Cardiac fibroblast (primary cell): ENCODE measurements at regions not wholly inside any gene's neighbourhood (a gene's known extent, or its start where the extent isn't known, plus 50 kb on each side); places are given as distances from the start of the nearest gene placed in this dataset.
"Not testable (repeated sequence)": the region's sequence is repeated elsewhere in the genome, so short reads cannot be mapped to it uniquely, and the experiment has no call there.

Source experiments
- DNase-seq, 2 donors: peaks; one replicate each; pipeline versions ENCODE4 v3.0.0 to v3.0.0-alpha.2; 2010; ENCODE audit warnings: low read depth in 2 of 2
- H3K4me3 ChIP-seq, 2 donors: replicated peaks in 1 of 2; 1 replicate in 1 of 2; 2 replicates in 1 of 2; pipeline ENCODE4 v1.5.1; 2011; ENCODE audit warnings: low read depth in 2 of 2, low read length in 2 of 2, mild to moderate bottlenecking in 2 of 2, moderate library complexity in 1 of 2
- TF ChIP-seq, protein P1 (sequence below): IDR thresholded peaks from one replicate; pipeline ENCODE4 v1.5.1; 2011; ENCODE audit warnings: low read depth, mild to moderate bottlenecking, low read length, inconsistent platforms

DNA sequence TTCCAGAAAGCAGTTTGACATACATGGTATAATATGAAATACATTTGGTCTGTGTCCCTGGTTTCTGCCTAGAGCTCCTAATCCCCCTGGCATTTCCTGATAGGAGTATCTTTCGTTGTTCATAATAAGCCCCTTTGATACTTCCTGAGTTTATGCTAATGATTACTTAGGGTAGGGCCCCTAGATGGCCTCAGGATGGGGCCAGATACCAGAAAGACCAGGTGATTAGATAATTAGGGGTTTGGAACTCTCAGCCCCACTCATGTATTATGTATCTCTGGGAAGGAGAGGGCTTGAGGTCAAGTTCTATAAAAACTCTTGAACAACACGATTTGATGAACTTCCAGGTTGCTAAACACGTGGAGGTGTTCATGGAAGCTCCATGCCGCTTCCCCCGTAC lies 163.3 kb upstream of the ZNF608 start:
- no peak overlapping the region for H3K4me3 ChIP-seq
- TF ChIP-seq, protein P1, sequence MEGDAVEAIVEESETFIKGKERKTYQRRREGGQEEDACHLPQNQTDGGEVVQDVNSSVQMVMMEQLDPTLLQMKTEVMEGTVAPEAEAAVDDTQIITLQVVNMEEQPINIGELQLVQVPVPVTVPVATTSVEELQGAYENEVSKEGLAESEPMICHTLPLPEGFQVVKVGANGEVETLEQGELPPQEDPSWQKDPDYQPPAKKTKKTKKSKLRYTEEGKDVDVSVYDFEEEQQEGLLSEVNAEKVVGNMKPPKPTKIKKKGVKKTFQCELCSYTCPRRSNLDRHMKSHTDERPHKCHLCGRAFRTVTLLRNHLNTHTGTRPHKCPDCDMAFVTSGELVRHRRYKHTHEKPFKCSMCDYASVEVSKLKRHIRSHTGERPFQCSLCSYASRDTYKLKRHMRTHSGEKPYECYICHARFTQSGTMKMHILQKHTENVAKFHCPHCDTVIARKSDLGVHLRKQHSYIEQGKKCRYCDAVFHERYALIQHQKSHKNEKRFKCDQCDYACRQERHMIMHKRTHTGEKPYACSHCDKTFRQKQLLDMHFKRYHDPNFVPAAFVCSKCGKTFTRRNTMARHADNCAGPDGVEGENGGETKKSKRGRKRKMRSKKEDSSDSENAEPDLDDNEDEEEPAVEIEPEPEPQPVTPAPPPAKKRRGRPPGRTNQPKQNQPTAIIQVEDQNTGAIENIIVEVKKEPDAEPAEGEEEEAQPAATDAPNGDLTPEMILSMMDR: no peak
- DNase-seq: no peak

- no peak overlapping the region for H3K4me3 ChIP-seq
- peak in 1 of 2 donors; percentile 10 for DNase-seq
- TF ChIP-seq, protein P1: no peak
These were observed 164.0 kb upstream of the ZNF608 start for GRCh38 chr5:124910354-124911016.

DNA sequence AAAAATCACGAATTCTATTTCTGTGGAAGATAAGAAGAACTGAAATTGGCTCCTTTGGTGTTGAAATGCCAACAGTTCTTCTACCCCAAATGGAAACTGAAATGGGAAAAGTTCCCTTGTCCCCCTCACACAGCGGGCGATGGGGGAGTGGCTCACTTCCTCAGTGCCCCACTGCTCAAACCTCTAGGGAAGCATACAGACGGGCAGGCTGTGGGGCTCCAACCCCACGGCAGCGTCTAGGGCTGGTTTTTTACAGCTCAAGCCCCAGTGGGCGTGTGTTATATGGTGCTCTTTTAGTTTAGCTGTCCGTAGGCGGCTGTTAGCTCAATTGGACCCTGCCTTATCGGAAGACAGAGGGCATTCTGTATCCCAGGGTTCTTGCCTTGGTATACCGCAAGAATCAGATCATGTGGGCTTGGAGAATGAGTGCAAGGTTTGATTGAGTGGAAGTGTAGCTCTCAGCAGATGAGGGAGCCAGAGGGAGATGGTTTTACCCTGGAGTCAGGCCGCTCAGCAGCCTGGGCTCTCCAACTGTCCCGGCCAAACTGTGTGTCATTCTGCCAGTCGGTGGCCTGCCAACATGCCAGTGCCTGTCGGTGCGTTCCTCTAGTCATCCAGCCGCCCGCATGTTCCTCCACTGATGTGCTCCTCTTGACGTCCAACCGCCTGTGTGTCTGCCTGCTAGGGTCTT lies 166.3 kb upstream of the ZNF608 start:
- TF ChIP-seq, protein P1: no peak
- no peak overlapping the region for H3K4me3 ChIP-seq
- DNase-seq: no peak

DNA sequence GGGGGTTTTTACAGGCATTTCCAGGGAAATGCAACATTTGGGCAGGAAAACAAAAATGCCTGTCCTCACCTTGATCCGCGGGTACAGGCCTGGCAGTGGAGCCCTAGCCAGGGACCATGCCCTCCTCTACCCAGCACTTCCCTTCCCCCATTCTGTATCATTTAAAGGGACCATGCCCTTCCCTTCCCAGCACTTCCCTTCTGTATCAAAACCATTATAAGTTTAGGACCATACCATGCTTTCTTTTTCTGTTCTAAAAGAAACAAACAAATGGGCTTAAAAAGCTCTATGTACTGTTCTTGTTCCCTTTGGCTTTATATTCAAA lies 166.9 kb upstream of the ZNF608 start:
- TF ChIP-seq, protein P1: no peak

GRCh38 chr5:124916313-124916712 lies 169.9 kb upstream of the ZNF608 start:
- not testable (repeated sequence) for H3K4me3 ChIP-seq, DNase-seq

More for the DNA sequence above, 166.9 kb upstream of the ZNF608 start:
- DNase-seq: no peak
- no peak overlapping the region for H3K4me3 ChIP-seq

DNA sequence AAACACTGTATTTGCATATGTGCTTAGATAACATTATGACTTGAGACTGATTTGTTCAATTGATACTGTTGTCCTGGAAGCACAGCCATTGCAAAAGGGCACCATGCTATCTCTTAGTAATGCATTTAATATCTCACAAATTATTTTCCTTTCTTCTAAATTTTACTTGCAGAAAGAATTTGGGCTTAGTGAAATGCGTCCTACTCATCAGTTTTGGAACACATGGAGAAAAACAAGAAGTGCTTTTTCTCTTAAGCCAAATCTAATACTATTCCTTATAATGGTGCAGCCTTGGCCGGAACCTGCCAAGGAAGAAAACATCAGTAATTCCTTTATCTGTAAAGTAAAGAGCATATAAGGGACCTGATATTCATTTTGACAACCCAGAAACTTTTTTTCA lies 172.2 kb upstream of the ZNF608 start:
- TF ChIP-seq, protein P1: no peak
- H3K4me3 ChIP-seq: no peak overlapping the region
- DNase-seq: no peak

GRCh38 chr5:124919076-124919475 lies 172.6 kb upstream of the ZNF608 start:
- TF ChIP-seq, protein P1: no peak
- DNase-seq: no peak
- no peak overlapping the region for H3K4me3 ChIP-seq
